GM23338 (cell line): ENCODE measurements at regions not wholly inside any gene's neighbourhood (a gene's known extent, or its start where the extent isn't known, plus 50 kb on each side); places are given as distances from the start of the nearest gene placed in this dataset.

Experiments used
- ATAC-seq: fragments of 200-7000 bp; cut with Tn5 transposase; 3 replicates; pipeline ENCODE4 v1.9.1; 2020
- DNase-seq: peaks from one replicate; pipeline ENCODE4 v3.0.0-alpha.2; 2015; ENCODE audit warnings: low spot score
- H2AFZ ChIP-seq: fragments of 200-600 bp; sonication (generic); 2 replicates; pipeline ENCODE4 v1.8.0; 2016; ENCODE audit warnings: antibody characterized with exemption, mild to moderate bottlenecking, moderate library complexity
- H3F3A ChIP-seq: fragments of 200-600 bp; sonication (generic); replicated peaks from 2 replicates; pipeline ENCODE4 v1.8.0; 2017; ENCODE audit warnings: antibody characterized with exemption, mixed run types, low read depth
- H3K27ac ChIP-seq: fragments of 200-600 bp; sonication (generic); 2 replicates; pipeline ENCODE4 v1.6.1; 2016; ENCODE audit warnings: low read depth
- H3K27me3 ChIP-seq: fragments of 200-600 bp; sonication (generic); 2 replicates; pipeline ENCODE4 v1.8.0; 2016; ENCODE audit warnings: mild to moderate bottlenecking, mixed run types, moderate library complexity; ENCODE audit not compliant: insufficient read depth
- H3K36me3 ChIP-seq: fragments of 200-600 bp; sonication (generic); 2 replicates; pipeline ENCODE4 v1.8.0; 2016; ENCODE audit warnings: mild to moderate bottlenecking; ENCODE audit not compliant: insufficient read depth
- H3K4me1 ChIP-seq: fragments of 200-600 bp; sonication (generic); 2 replicates; pipeline ENCODE4 v1.8.0; 2016; ENCODE audit warnings: mild to moderate bottlenecking, moderate library complexity; ENCODE audit not compliant: insufficient read depth
- H3K4me2 ChIP-seq: fragments of 200-600 bp; sonication (generic); 2 replicates; pipeline ENCODE4 v1.7.1; 2017; ENCODE audit warnings: mixed run types
- H3K4me3 ChIP-seq: fragments of 200-600 bp; sonication (generic); 2 replicates; pipeline ENCODE4 v1.6.1; 2016; ENCODE audit warnings: mixed run types
- H3K79me2 ChIP-seq: fragments of 200-600 bp; sonication (generic); replicated peaks from 2 replicates; pipeline ENCODE4 v1.8.0; 2017; ENCODE audit warnings: mild to moderate bottlenecking; ENCODE audit not compliant: insufficient read depth
- H3K9me2 ChIP-seq: fragments of 200-600 bp; sonication (generic); 2 replicates; pipeline ENCODE4 v1.8.0; 2017; ENCODE audit not compliant: insufficient read depth
- H4K20me1 ChIP-seq: fragments of 200-600 bp; sonication (generic); replicated peaks from 2 replicates; pipeline ENCODE4 v1.8.0; 2017; ENCODE audit warnings: mild to moderate bottlenecking; ENCODE audit not compliant: insufficient read depth
- H3K27ac Mint-ChIP-seq: 2 replicates; pipeline ENCODE4 v1.8.0; 2020; ENCODE audit warnings: inconsistent platforms, mild to moderate bottlenecking, moderate library complexity, mixed read lengths
- H3K27me3 Mint-ChIP-seq: 3 replicates; pipeline ENCODE4 v1.8.0; 2022; ENCODE audit warnings: low read depth, mild to moderate bottlenecking, moderate library complexity, mixed read lengths, inconsistent platforms; ENCODE audit not compliant: insufficient read depth, poor library complexity
- H3K36me3 Mint-ChIP-seq: 3 replicates; pipeline ENCODE4 v1.8.0; 2021; ENCODE audit warnings: low read depth, mild to moderate bottlenecking, inconsistent platforms, moderate library complexity, mixed read lengths
- H3K4me1 Mint-ChIP-seq: 3 replicates; pipeline ENCODE4 v1.8.0; 2020; ENCODE audit warnings: mild to moderate bottlenecking, inconsistent platforms, mixed read lengths
- H3K4me3 Mint-ChIP-seq: 3 replicates; pipeline ENCODE4 v1.8.0; 2021; ENCODE audit warnings: moderate library complexity, mild to moderate bottlenecking, inconsistent platforms, mixed read lengths
- H3K9me3 Mint-ChIP-seq: 3 replicates; pipeline ENCODE4 v1.8.0; 2020; ENCODE audit warnings: moderate library complexity, mild to moderate bottlenecking, inconsistent platforms, mixed read lengths
- CTCF ChIP-seq, 2 experiments: fragments of 200-600 bp in 1 of 2; sonication (generic) in 1 of 2; conservative IDR thresholded peaks; 2 replicates each; pipeline versions ENCODE4 v1.5.1 to v1.6.1; 2016 to 2017; ENCODE audit warnings: antibody characterized with exemption in 2 of 2, low read depth in 2 of 2, mild to moderate bottlenecking in 2 of 2, moderate library complexity in 1 of 2
- EZH2 ChIP-seq: fragments of 200-600 bp; sonication (generic); IDR thresholded peaks from one replicate; pipeline ENCODE4 v1.8.0; 2017; ENCODE audit warnings: antibody characterized with exemption, mild to moderate bottlenecking, low read depth; ENCODE audit not compliant: unreplicated experiment
- EZH2phosphoT487 ChIP-seq: fragments of 200-600 bp; sonication (generic); IDR thresholded peaks from one replicate; pipeline ENCODE4 v1.8.1; 2018; ENCODE audit warnings: antibody characterized with exemption; ENCODE audit not compliant: unreplicated experiment
- JUNB ChIP-seq: IDR thresholded peaks from one replicate; pipeline ENCODE4 v1.6.1; 2016; ENCODE audit warnings: antibody characterized with exemption; ENCODE audit not compliant: unreplicated experiment
- NANOG ChIP-seq: IDR thresholded peaks from 2 replicates; pipeline ENCODE4 v1.6.1; 2016; ENCODE audit warnings: antibody characterized with exemption, borderline replicate concordance
- POLR2AphosphoS5 ChIP-seq: IDR thresholded peaks from 2 replicates; pipeline ENCODE4 v1.6.1; 2016; ENCODE audit warnings: antibody characterized with exemption, low read depth
- STAT1 ChIP-seq: IDR thresholded peaks from one replicate; pipeline ENCODE4 v1.6.1; 2016; ENCODE audit warnings: antibody characterized with exemption; ENCODE audit not compliant: unreplicated experiment
- ZNF114 ChIP-seq: fragments of 250-450 bp; sonication (Bioruptor Pico); IDR thresholded peaks from 2 replicates; pipeline ENCODE4 v1.5.0; 2020; ENCODE audit warnings: mild to moderate bottlenecking, moderate library complexity
- ZNF331 ChIP-seq: fragments of 250-450 bp; sonication (Bioruptor Pico); IDR thresholded peaks from 2 replicates; pipeline ENCODE4 v1.5.0; 2020; ENCODE audit warnings: low read depth, mild to moderate bottlenecking, moderate library complexity
- ZNF462 ChIP-seq: fragments of 250-450 bp; sonication (Bioruptor Pico); IDR thresholded peaks from 2 replicates; pipeline ENCODE4 v1.5.0; 2020; ENCODE audit warnings: mild to moderate bottlenecking, moderate library complexity
- TF ChIP-seq, protein P1 (sequence below): IDR thresholded peaks from 2 replicates; pipeline ENCODE4 v1.6.1; 2016; ENCODE audit warnings: antibody characterized with exemption

DNA sequence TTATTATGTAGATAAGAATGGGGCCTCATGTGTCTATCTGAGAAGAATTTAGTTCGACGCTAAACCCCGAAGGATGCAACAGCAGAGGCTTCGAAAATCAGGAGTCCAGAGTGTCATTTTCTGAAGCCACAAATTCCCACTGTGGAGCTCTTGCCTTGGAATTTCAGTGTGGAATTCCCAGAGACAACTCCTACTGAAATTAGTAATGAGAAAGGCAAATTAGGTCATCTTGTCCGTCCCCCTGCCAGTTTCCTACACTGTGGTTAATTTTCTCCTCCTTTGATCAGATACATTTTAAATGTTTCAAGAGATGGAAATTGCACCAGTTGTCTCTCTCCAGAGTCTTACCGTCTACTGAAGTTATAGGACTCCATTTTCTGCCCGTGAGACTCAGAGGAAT is 633.6 kb downstream of the BNC2 start (continued):
- TF ChIP-seq ZNF331 (no peak), EZH2phosphoT487 (no peak), ZNF114 (no peak), EZH2 (no peak), CTCF (conservative IDR thresholded peaks at IDR 0.05; ENCODE audit: low read depth in 2 of 2) (no peak), NANOG (no peak), POLR2AphosphoS5 (no peak)
- TF ChIP-seq, protein P1, sequence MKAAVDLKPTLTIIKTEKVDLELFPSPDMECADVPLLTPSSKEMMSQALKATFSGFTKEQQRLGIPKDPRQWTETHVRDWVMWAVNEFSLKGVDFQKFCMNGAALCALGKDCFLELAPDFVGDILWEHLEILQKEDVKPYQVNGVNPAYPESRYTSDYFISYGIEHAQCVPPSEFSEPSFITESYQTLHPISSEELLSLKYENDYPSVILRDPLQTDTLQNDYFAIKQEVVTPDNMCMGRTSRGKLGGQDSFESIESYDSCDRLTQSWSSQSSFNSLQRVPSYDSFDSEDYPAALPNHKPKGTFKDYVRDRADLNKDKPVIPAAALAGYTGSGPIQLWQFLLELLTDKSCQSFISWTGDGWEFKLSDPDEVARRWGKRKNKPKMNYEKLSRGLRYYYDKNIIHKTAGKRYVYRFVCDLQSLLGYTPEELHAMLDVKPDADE, result no peak

DNA sequence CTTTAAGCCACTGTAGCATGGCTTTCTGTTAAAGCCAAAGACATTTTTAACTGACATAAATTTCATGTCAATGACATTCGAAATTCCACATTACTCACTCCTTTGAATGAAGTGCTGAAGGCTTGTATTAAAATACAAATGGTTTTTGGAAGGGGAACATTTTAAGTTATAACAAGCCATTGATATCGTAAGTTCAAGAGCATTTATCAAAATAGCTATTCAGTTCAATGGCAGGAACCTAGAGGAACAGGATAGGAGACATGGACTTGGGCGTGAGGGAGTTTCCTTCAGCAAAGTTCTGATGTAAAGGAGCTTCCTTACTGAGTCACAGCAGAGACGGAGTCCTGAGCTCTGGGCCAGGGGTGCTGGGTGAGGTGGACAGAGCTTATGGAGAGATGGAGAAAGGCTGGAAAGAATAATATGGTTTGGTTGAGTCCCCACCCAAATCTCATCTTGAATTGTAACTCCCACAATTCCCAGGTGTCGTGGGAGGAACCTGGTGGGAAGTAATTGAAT is 631.8 kb downstream of the BNC2 start:
- Mint-ChIP-seq H3K27me3 (peaks cover 9% of the 10 kb centered on the region), H3K4me1 (peaks cover 6% of the 10 kb centered on the region), H3K9me3 (peaks cover 19% of the 10 kb centered on the region), H3K4me3 (no peak overlapping the region), H3K27ac (no peak overlapping the region), H3K36me3 (peaks cover 12% of the 10 kb centered on the region; the same call in 1 of the 3 replicates)
- H2AFZ ChIP-seq, result no peak overlapping the region
- ATAC-seq (no peak), DNase-seq (no peak)
- TF ChIP-seq ZNF114, result no peak
- TF ChIP-seq JUNB, result no peak
- no peak for TF ChIP-seq STAT1
- H3K4me1 ChIP-seq, result no peaks in the 10 kb centered on the region
- no peak overlapping the region for H3K4me3 ChIP-seq
- H3K9me2 ChIP-seq, result no peaks in the 10 kb centered on the region
- no peak overlapping the region for H3K27ac ChIP-seq
- no peaks in the 10 kb centered on the region for H3K27me3 ChIP-seq
- H3K4me2 ChIP-seq, result no peak overlapping the region
- H3F3A ChIP-seq, result no peaks in the 10 kb centered on the region
- no peaks in the 10 kb centered on the region for H4K20me1 ChIP-seq
- H3K79me2 ChIP-seq, result no peaks in the 10 kb centered on the region
- no peaks in the 10 kb centered on the region for H3K36me3 ChIP-seq

- H3K36me3 Mint-ChIP-seq, result no peaks in the 10 kb centered on the region
- no peak overlapping the region for H3K27ac ChIP-seq
- H3K4me3 ChIP-seq, result no peak overlapping the region
- H3K36me3 ChIP-seq, result no peaks in the 10 kb centered on the region
- H4K20me1 ChIP-seq, result no peaks in the 10 kb centered on the region
- no peak overlapping the region for H3K4me3 Mint-ChIP-seq
- no peaks in the 10 kb centered on the region for H3K79me2 ChIP-seq
- DNase-seq (no peak), ATAC-seq (no peak)
- H3K4me2 ChIP-seq, result no peak overlapping the region
- H3K27ac Mint-ChIP-seq, result no peak overlapping the region
- peaks cover 24% of the 10 kb centered on the region for H3K4me1 Mint-ChIP-seq
- H3K9me3 Mint-ChIP-seq, result no peaks in the 10 kb centered on the region; the same call in 2 of the 3 replicates
- no peaks in the 10 kb centered on the region; the same call in 1 of the 2 replicates for H3K9me2 ChIP-seq
- H2AFZ ChIP-seq, result no peak overlapping the region
- no peaks in the 10 kb centered on the region for H3F3A ChIP-seq
- H3K27me3 Mint-ChIP-seq, result peaks cover 6% of the 10 kb centered on the region
- no peaks in the 10 kb centered on the region for H3K27me3 ChIP-seq
- H3K4me1 ChIP-seq, result no peaks in the 10 kb centered on the region
- no peak for TF ChIP-seq ZNF462 (CRISPR knock-in tag)
Observed at GRCh38 chr9:16241231-16241630, 629.2 kb downstream of the BNC2 start.
